Right ventricle myocardium inferior (tissue), 1 donor: ENCODE measurements at regions not wholly inside any gene's neighbourhood (a gene's known extent, or its start where the extent isn't known, plus 50 kb on each side); places are given as distances from the start of the nearest gene placed in this dataset.

ENCODE experiments used
- ATAC-seq: fragments of 200-7000 bp; cut with Tn5 transposase; one replicate; pipeline ENCODE4 v1.9.1; 2020; ENCODE audit warnings: mild to moderate bottlenecking, moderate library complexity
- DNase-seq: peaks from one replicate; pipeline ENCODE4 v3.0.0; 2021; ENCODE audit errors: missing footprints
- intact Hi-C: fragments of 100-400 bp; cut with DNase I; formaldehyde crosslinking; loops from one replicate; pipeline ENCODE4 v1.11.0; 2022
- donor health status: DM: no; HTN: yes; CAD: no; lungs with severe emphysema.

DNA sequence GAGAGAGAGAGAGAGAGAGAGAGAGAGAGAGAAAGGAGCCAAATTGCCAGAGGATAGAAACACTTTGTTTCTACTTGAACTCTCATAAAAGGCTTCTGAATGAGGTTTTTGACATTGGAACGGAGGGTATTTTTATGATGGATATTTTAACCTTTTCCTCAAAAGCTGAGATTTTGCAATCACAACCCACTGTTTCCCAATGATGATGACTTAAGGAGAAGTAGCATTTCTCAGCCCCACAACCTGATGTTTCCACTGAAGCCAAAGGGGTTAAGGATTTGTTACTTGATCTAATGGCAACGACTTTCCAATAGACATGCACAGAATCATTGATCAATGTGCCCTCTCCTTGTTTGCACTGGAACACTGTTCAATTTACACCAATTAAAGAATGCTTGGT is 67.1 kb upstream of the POU3F3 start:
- ATAC-seq (no peak), DNase-seq (no peak)
- intact Hi-C loops: no loop called here

DNA sequence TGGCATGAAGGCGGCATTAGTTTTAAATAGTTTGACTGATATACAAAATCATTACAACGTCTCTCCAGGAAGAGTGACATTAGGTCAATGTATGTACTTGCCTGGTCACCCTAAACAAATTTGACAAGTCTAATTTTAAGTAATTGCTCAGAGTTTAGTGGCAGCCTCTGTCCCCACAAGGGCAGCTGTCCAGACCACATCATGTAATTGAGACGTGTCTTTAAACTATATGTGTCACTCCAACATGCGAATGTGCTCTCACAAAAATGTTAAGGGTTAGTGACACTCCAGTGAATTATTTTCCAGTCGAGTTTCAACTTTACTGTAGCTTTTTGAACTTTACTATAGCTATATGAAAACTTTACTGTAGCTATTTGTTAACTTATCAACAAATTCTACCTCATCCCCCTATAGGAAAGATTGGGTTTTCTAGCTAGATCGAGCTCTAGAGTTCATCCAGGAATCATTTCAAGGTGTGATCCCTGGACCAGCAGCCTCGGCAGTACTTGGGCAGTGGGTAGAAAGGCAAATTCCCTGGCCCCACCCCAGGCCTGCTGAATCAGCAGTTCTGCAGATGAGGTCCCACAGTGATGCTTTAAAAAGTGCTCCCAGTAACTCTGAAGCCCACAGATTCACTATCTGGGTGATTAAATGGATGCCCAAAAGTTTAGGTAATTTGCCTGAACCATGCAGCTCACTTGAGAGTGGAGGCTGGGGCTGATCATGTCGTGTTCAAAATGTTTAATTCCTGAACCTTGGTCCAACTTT is 66.4 kb upstream of the POU3F3 start:
- ATAC-seq: no peak
- no peak for DNase-seq
- intact Hi-C loops: no loop called here

DNA sequence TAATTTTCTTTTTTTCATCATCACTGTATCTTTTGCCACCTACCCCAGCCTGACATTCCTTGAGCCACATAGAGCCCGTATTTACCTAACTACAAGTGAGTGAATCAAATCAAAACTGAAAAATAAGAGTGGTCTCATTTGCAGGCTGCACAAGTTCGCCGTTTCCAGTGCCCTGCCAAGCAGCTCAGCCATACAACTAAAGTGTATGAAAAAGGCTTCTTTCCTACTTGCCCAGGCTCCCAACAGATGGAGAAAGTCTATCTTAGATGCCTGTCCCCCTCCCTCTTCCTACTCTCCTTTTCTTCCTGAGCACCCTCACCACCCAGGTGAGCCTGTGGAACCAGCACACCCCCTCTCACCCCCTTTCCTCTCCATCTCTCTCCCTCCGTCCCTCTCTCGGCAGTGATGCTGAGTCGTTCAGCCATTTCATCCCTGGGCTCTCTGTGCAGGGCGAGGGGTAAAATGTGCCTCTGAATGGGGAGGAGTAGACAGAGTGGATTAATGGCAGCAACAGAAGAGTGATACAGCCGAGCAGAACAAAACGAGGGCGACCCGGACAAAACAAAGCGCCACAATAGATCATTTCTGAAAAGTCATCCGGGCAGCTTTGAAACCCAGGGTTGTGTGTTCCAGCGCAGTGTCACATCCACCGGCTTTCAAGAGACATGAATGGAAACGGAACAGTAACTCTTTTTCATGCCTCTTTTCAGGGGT is 65.0 kb upstream of the POU3F3 start:
- no peak for ATAC-seq
- intact Hi-C loops: no loop called here
- DNase-seq: no peak

DNA sequence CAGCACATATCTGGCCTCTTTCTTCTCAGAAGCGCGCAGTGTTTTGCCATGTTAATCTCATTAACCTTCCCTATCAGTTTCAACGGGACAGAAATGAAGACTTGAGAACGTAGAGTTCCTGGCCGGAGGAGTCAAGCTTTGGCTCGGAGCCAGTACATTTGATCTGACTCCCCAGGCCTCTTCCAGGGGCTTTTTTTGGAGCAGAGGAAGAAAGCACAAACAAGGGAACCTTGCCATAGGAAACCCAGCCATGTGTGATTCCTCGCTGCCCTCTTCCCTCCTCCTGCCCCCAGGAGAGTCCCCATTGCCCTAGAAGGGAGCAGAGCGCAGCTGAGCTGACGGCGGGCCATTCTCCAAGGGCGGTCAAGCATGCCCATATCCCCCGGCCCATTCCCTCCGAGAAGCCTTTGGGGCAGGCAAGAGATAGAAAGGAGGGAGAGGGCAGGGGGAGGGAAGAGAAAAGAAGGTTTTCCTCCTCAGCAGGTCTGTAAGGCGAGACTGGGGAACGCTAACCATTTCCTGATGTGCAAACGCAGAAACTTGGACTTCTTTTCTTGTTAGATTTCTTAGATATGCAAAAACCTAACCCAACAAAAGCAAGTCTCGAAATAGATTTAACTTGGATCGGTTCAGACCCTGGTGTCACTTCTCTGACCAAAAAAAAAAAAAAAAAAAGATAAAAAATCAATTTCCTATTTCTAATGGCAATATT is 63.7 kb upstream of the POU3F3 start:
- ATAC-seq: no peak
- DNase-seq: no peak
- intact Hi-C loops: no loop called here

DNA sequence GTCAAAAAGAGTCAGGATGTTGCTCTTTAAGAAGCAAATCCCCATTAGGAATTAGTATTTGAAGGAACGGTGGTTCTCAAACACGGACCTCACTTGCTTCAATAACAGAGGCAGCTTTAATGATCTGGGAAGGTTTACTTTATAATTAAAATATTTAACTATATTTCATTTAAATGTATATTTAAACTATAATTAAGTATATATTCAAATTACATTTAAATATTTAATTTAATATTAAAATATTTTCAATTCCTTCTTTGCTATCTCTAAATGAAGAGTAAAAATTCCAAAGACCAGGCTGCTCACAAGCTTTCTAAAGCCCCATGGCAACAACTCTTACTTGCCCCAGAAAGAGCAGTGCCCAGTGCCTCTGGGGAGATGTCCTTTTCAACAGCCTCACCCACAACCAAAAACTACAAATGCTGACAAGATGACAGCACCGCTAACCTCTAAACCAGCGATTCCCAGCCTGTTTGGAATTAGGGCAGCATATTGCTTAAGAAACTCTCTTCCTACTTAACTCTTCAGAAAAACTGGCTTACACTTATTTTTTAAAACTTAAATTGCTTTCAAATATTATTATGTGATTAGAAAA is 62.9 kb upstream of the POU3F3 start:
- intact Hi-C loops: no loop called here
- ATAC-seq: no peak
- no peak for DNase-seq

DNA sequence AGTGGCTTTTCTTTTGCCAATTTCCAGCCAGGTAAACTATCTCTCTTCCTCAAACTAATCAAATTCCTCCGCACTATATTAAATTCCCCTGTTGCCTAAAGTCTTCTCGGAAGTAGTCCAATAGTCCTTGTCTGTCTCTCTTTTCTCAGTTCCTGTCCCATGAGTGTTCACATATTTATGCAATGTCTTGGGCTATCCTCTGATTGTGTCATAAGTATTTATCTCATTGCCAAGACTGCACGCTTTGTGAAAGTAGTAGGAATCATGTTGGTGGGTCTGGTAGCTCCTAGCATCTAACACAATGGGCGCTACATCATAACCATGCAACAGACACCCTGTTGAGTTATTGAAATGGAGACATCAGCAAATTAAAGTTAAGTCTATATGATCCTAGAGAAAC is 59.9 kb upstream of the POU3F3 start:
- DNase-seq (no peak), ATAC-seq (no peak)
- intact Hi-C loops: no loop called here

DNA sequence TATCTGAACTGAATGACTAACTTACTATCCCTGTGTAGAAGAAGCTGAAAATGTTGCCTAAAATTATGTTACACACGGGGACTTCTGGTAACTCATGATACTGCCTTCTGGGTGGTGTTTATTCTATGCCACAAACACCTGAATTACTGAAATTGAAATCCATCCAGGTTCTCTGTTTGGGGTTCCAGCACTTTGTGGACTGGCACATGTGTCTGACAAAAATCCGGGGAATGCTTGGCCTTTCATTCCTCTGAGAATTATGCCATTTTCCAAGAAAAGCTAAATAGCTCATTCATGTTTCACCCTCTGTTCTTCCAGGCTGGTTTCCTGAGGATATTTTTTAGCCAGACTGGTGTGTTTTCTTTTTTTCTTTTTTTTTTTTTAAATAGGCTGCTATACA is 59.5 kb upstream of the POU3F3 start:
- DNase-seq (no peak), ATAC-seq (no peak)
- intact Hi-C loops: no loop called here
